ENCODE measurements at regions not wholly inside any gene's neighbourhood (a gene's known extent, or its start where the extent isn't known, plus 50 kb on each side); places are given as distances from the start of the nearest gene placed in this dataset.

- Mint-ChIP-seq H3K27me3 (ENCODE audit: low read depth) (peaks cover 4% of the 10 kb centered on the region), H3K27ac (ENCODE audit: unreplicated experiment) (no peak overlapping the region), H3K9me3 (no peaks in the 10 kb centered on the region), H3K36me3 (ENCODE audit: low read depth) (no peaks in the 10 kb centered on the region), H3K4me1 (no peaks in the 10 kb centered on the region), H3K4me3 (no peak overlapping the region)
- no peak for DNase-seq (ENCODE audit: low read depth, low spot score)
- TF ChIP-seq CTCF (conservative IDR thresholded peaks at IDR 0.05), result no peak
Observed at GRCh38 chr7:106196460-106197021, 84.4 kb upstream of the SYPL1 start.

DNA sequence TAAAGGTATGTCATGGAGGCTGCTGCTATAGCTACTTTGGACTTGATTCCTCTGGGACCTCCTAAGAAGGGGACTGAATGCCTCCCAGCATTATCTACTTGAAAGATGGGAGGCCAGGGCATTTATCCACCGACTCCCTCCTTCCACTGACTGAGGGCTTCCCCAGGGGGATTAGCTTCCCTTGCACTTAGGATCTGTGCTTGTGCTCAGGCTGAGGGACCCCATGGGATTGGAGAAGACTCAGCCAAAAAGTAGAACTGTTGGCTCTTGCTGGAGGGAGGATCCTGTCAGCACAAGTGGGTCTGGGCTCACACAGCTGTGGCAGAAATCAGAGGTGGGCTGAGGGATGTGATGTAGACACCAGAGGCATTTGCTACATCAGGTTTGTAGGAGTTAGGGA lies 81.5 kb upstream of the SYPL1 start:
- Mint-ChIP-seq H3K9me3 (no peaks in the 10 kb centered on the region), H3K27ac (ENCODE audit: unreplicated experiment) (no peak overlapping the region), H3K4me1 (no peaks in the 10 kb centered on the region), H3K27me3 (ENCODE audit: low read depth) (peaks cover 4% of the 10 kb centered on the region), H3K36me3 (ENCODE audit: low read depth) (no peaks in the 10 kb centered on the region), H3K4me3 (no peak overlapping the region)
- no peak for DNase-seq (ENCODE audit: low read depth, low spot score)
- no peak for TF ChIP-seq CTCF (conservative IDR thresholded peaks at IDR 0.05)

DNA sequence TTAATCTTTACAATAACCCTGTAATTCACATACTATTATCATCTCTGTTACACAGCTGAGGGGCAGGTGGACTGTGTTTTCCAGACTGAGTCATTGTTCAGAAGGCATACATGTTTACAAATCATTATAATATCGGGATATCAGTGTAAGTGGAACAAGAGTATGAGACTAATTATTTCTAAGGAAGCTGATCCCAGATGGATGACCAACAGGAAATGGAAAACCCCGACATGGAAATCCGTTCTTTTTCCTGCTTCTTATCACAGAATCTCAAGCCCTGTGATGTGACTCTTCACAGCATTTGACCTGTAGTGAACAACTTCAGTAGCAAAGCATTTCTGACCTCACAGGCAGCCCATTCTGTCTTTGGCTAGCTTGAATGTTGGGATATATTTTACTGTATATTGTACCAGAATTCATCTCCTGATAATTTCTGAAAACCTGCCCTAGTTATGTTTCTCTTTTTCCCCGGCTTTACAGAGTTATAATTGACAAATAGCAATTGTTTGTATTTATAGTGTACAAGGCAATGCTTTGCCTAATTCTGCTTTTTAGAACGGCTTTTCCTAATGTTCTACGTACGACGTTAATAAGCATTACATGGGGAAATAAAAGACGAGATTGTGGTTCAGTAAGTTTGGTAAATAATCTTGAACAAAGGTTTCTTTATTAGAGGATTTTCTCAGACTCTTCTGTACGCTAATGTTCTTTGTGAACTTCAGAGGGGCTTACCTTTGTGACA lies 78.6 kb upstream of the SYPL1 start:
- H3K27ac Mint-ChIP-seq (ENCODE audit: unreplicated experiment), result no peak overlapping the region
- H3K4me1 Mint-ChIP-seq, result no peaks in the 10 kb centered on the region
- H3K9me3 Mint-ChIP-seq, result no peaks in the 10 kb centered on the region
- H3K27me3 Mint-ChIP-seq (ENCODE audit: low read depth), result peaks cover 4% of the 10 kb centered on the region
- DNase-seq (ENCODE audit: low read depth, low spot score), result no peak
- H3K36me3 Mint-ChIP-seq (ENCODE audit: low read depth), result no peaks in the 10 kb centered on the region
- no peak for TF ChIP-seq CTCF (conservative IDR thresholded peaks at IDR 0.05)
- no peak overlapping the region for H3K4me3 Mint-ChIP-seq

DNA sequence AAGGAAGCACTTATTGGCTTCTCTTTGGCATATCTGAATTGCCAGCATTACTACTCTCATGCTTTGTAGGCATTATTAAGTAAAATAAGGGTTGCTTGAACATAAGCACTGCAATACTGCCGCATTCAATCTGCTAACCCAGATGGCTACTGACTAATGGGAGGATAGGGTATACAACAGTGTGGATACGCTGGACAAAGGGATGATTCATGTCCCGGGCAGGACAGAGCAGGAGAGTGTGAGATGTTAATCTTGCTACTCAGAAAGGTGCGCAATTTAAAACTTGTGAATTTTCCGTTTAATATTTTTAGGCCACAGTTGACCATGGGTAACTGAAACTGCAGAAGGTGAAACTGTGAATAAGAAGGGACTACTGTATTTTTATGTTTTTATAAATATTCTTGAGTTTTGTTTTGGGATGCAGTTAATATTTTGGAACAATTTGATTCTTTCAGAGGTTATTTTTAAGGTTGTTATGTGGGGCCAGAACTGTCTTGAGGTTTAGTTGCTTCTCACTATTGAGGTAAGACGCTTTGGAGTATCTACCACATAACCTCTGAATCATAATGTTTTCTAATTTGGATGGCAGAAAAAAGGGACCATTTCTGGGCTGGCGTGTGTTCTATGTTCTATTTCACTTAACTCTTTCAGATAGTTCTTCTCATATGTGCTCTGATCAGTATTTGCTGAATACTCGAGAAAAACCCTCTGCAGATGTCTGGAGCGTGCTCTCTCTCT lies 75.7 kb upstream of the SYPL1 start:
- no peaks in the 10 kb centered on the region for H3K4me1 Mint-ChIP-seq
- H3K27me3 Mint-ChIP-seq (ENCODE audit: low read depth), result no peaks in the 10 kb centered on the region
- H3K9me3 Mint-ChIP-seq, result no peaks in the 10 kb centered on the region
- no peak overlapping the region for H3K27ac Mint-ChIP-seq (ENCODE audit: unreplicated experiment)
- no peak overlapping the region for H3K4me3 Mint-ChIP-seq
- DNase-seq (ENCODE audit: low read depth, low spot score), result no peak
- no peaks in the 10 kb centered on the region for H3K36me3 Mint-ChIP-seq (ENCODE audit: low read depth)
- no peak for TF ChIP-seq CTCF (conservative IDR thresholded peaks at IDR 0.05)

DNA sequence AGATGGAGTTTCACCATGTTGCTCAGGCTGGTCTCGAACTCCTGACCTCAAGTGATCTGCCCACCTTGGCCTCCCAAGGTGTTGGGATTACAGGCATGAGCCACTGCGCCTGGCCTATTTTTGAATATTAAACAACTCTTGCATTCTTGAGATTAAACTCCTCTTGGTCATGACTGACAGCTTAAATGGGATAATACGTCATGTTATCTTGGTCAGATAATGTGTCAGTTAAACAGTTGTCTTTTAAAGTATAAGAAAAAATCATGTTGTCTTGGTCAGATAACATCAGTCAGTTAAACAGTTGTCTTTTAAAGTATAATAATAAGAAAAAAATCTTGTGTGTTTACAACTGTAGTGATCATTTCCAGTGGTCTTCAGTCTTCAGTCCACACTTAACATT lies 73.6 kb upstream of the SYPL1 start:
- Mint-ChIP-seq H3K4me1 (no peaks in the 10 kb centered on the region), H3K27me3 (ENCODE audit: low read depth) (no peaks in the 10 kb centered on the region), H3K4me3 (no peak overlapping the region), H3K36me3 (ENCODE audit: low read depth) (no peaks in the 10 kb centered on the region), H3K27ac (ENCODE audit: unreplicated experiment) (no peak overlapping the region), H3K9me3 (no peaks in the 10 kb centered on the region)
- TF ChIP-seq CTCF (conservative IDR thresholded peaks at IDR 0.05), result no peak
- DNase-seq (ENCODE audit: low read depth, low spot score), result no peak
